Keratinocyte (primary cell): ENCODE measurements at regions not wholly inside any gene's neighbourhood (a gene's known extent, or its start where the extent isn't known, plus 50 kb on each side); places are given as distances from the start of the nearest gene placed in this dataset.

ENCODE experiments used
- DNase-seq: peaks from one replicate; pipeline ENCODE4 v3.0.0-alpha.2; 2011; ENCODE audit warnings: low read depth, missing footprints, low spot score
- FAIRE-seq: peaks from 2 replicates; lab custom pipeline; 2011; peaks lifted over from hg19 to GRCh38; lab: Jason Lieb, UNC
- H2AFZ ChIP-seq: 2 replicates; pipeline ENCODE4 v1.6.0; 2012; ENCODE audit warnings: low read length, control low read depth, inconsistent platforms; ENCODE audit not compliant: control insufficient read depth
- H3K27ac ChIP-seq: 2 replicates; pipeline ENCODE4 v1.5.1; 2011; ENCODE audit warnings: low read length; ENCODE audit not compliant: control insufficient read depth, insufficient read depth
- H3K27me3 ChIP-seq: 3 replicates; pipeline ENCODE4 v1.6.0; 2011; ENCODE audit warnings: low read length; ENCODE audit not compliant: control insufficient read depth, insufficient read depth; ENCODE audit errors: extremely low read depth
- H3K36me3 ChIP-seq, 2 experiments: 2 replicates in 1 of 2; 3 replicates in 1 of 2; pipeline ENCODE4 v1.5.1; 2011; ENCODE audit warnings: low read length in 2 of 2, mild to moderate bottlenecking in 1 of 2; ENCODE audit not compliant: control insufficient read depth in 2 of 2, insufficient read depth in 2 of 2; ENCODE audit errors: extremely low read depth in 1 of 2
- H3K4me1 ChIP-seq: 3 replicates; pipeline ENCODE4 v1.5.1; 2011; ENCODE audit warnings: low read length; ENCODE audit not compliant: control insufficient read depth, insufficient read depth; ENCODE audit errors: extremely low read depth
- H3K4me2 ChIP-seq: 3 replicates; pipeline ENCODE4 v1.6.0; 2011; ENCODE audit warnings: low read depth, low read length; ENCODE audit not compliant: control insufficient read depth, insufficient read depth; ENCODE audit errors: extremely low read depth
- H3K4me3 ChIP-seq, 3 experiments: fragments of 200-600 bp in 1 of 3; sonication (generic) in 1 of 3; 2 replicates in 2 of 3; 3 replicates in 1 of 3; pipeline ENCODE4 v1.5.1; 2011 to 2016; ENCODE audit warnings: low read length in 3 of 3, mild to moderate bottlenecking in 3 of 3, control low read depth in 2 of 3, inconsistent platforms in 1 of 3, low read depth in 1 of 3, mixed read lengths in 1 of 3, mixed run types in 1 of 3, moderate library complexity in 1 of 3; ENCODE audit not compliant: control insufficient read depth in 2 of 3, insufficient read depth in 2 of 3; ENCODE audit errors: extremely low read depth in 1 of 3
- H3K79me2 ChIP-seq: 2 replicates; pipeline ENCODE4 v1.6.0; 2012; ENCODE audit warnings: low read length; ENCODE audit not compliant: control insufficient read depth, insufficient read depth
- H3K9ac ChIP-seq: 3 replicates; pipeline ENCODE4 v1.6.0; 2011; ENCODE audit warnings: low read length; ENCODE audit not compliant: control insufficient read depth, insufficient read depth; ENCODE audit errors: extremely low read depth
- H3K9me1 ChIP-seq: 3 replicates; pipeline ENCODE4 v1.6.0; 2011; ENCODE audit warnings: low read length; ENCODE audit not compliant: control insufficient read depth, insufficient read depth; ENCODE audit errors: extremely low read depth
- H3K9me3 ChIP-seq: 2 replicates; pipeline ENCODE4 v1.5.1; 2012; ENCODE audit warnings: low read depth, low read length; ENCODE audit not compliant: control insufficient read depth
- H4K20me1 ChIP-seq: 3 replicates; pipeline ENCODE4 v1.6.0; 2011; ENCODE audit warnings: low read length; ENCODE audit not compliant: control insufficient read depth, insufficient read depth; ENCODE audit errors: extremely low read depth
- CTCF ChIP-seq, 3 experiments: IDR thresholded peaks in 1 of 3; conservative IDR thresholded peaks in 1 of 3; optimal IDR thresholded peaks in 1 of 3; 2 replicates in 2 of 3; 3 replicates in 1 of 3; pipeline versions ENCODE3 to v1.5.1; 2011; ENCODE audit warnings: low read length in 3 of 3, mild to moderate bottlenecking in 3 of 3, moderate library complexity in 2 of 3, control low read depth in 1 of 3, inconsistent platforms in 1 of 3; ENCODE audit not compliant: insufficient read depth in 2 of 3; ENCODE audit errors: extremely low read depth in 1 of 3
- EZH2 ChIP-seq: IDR thresholded peaks from one replicate; pipeline ENCODE4 v1.6.1; 2012; ENCODE audit warnings: inconsistent platforms, mild to moderate bottlenecking, low read length, moderate library complexity
- dilution Hi-C: fragments of 300-500 bp; cut with MboI; formaldehyde crosslinking; loops from one replicate; pipeline ENCODE4 v1.7.0; 2020; ENCODE audit warnings: low sequenced_read_pairs; ENCODE audit not compliant: extremely low pct_ligation_motif_present

GRCh38 chr11:70569996-70570692 is 171.8 kb downstream of the CTTN start:
- no peaks in the 10 kb centered on the region for H3K9me3 ChIP-seq
- dilution Hi-C loops, result no loop called here
- FAIRE-seq (no peak), DNase-seq (no peak)
- no peaks in the 10 kb centered on the region for H3K36me3 ChIP-seq
- H3K4me1 ChIP-seq, result peaks cover 6% of the 10 kb centered on the region
- TF ChIP-seq CTCF (optimal IDR thresholded peaks at IDR 0.05 in 1 of 3, IDR thresholded peaks at IDR 0.05 in 1 of 3, conservative IDR thresholded peaks at IDR 0.05 in 1 of 3; ENCODE audit: extremely low read depth in 1 of 3, insufficient read depth in 2 of 3, low read length in 3 of 3) (no peak), EZH2 (no peak)
- no peaks in the 10 kb centered on the region for H3K27me3 ChIP-seq
- H4K20me1 ChIP-seq, result no peaks in the 10 kb centered on the region
- H3K9me1 ChIP-seq, result no peaks in the 10 kb centered on the region
- no peak overlapping the region for H3K27ac ChIP-seq
- H3K79me2 ChIP-seq, result no peaks in the 10 kb centered on the region
- no peak overlapping the region for H2AFZ ChIP-seq
- H3K4me2 ChIP-seq, result no peak overlapping the region
- H3K4me3 ChIP-seq, result no peak overlapping the region
- no peak overlapping the region for H3K9ac ChIP-seq

GRCh38 chr11:70570693-70571395 is 172.5 kb downstream of the CTTN start:
- H3K27ac ChIP-seq, result no peak overlapping the region
- no peaks in the 10 kb centered on the region for H3K27me3 ChIP-seq
- H3K36me3 ChIP-seq, result no peaks in the 10 kb centered on the region
- H3K9me1 ChIP-seq, result no peaks in the 10 kb centered on the region
- no peak overlapping the region for H3K4me2 ChIP-seq
- DNase-seq, result no peak
- H3K79me2 ChIP-seq, result no peaks in the 10 kb centered on the region
- no peak overlapping the region for H2AFZ ChIP-seq
- no peak for FAIRE-seq
- H3K9me3 ChIP-seq, result no peaks in the 10 kb centered on the region
- no peaks in the 10 kb centered on the region for H4K20me1 ChIP-seq
- peaks cover 6% of the 10 kb centered on the region for H3K4me1 ChIP-seq
- H3K9ac ChIP-seq, result no peak overlapping the region
- H3K4me3 ChIP-seq, result no peak overlapping the region
- TF ChIP-seq EZH2, result no peak
- TF ChIP-seq CTCF (optimal IDR thresholded peaks at IDR 0.05 in 1 of 3, IDR thresholded peaks at IDR 0.05 in 1 of 3, conservative IDR thresholded peaks at IDR 0.05 in 1 of 3; ENCODE audit: extremely low read depth in 1 of 3, insufficient read depth in 2 of 3, low read length in 3 of 3), result no peak
- dilution Hi-C loops, result no loop called here
